ENCODE measurements at regions not wholly inside any gene's neighbourhood (a gene's known extent, or its start where the extent isn't known, plus 50 kb on each side); places are given as distances from the start of the nearest gene placed in this dataset.
"Not testable (repeated sequence)": the region's sequence is repeated elsewhere in the genome, so short reads cannot be mapped to it uniquely, and the experiment has no call there.

- TF ChIP-seq CTCF (IDR thresholded peaks at IDR 0.05; ENCODE audit: low read depth, low read length), result no peak
- Histone ChIP-seq H3K27me3 (ENCODE audit: control insufficient read depth, insufficient read depth, low read length) (peaks cover under 1% of the 10 kb centered on the region), H3K27ac (ENCODE audit: low read depth, low read length) (no peak overlapping the region), H3K4me3 (ENCODE audit: low read depth, low read length) (no peak overlapping the region), H3K9me3 (ENCODE audit: control insufficient read depth, insufficient read depth, low read length) (peaks cover 4% of the 10 kb centered on the region)
- CTCF ChIA-PET, result no interaction called here
- POLR2A ChIA-PET, result no interaction called here
- no peak for DNase-seq (ENCODE audit: low read depth, low spot score)
Measured at GRCh38 chr9:91012933-91013841, 211.6 kb downstream of the SYK start.

- no peak for DNase-seq (ENCODE audit: low read depth, low spot score)
- H3K27me3 ChIP-seq (ENCODE audit: control insufficient read depth, insufficient read depth, low read length), result peaks cover 4% of the 10 kb centered on the region
- no peak for TF ChIP-seq CTCF (IDR thresholded peaks at IDR 0.05; ENCODE audit: low read depth, low read length)
- H3K9me3 ChIP-seq (ENCODE audit: control insufficient read depth, insufficient read depth, low read length), result peaks cover 4% of the 10 kb centered on the region
- H3K4me3 ChIP-seq (ENCODE audit: low read depth, low read length), result no peak overlapping the region
- POLR2A ChIA-PET, result interaction anchor here (0.6 kb wide), 1 partner anchor 402 kb away, joined by 3 read pairs; no protein-coding TSS in a partner anchor
- H3K27ac ChIP-seq (ENCODE audit: low read depth, low read length), result no peak overlapping the region
- CTCF ChIA-PET, result interaction anchor here (1.3 kb wide), 1 partner anchor 102 kb away, joined by 4 read pairs; no protein-coding TSS in a partner anchor
Measured at GRCh38 chr9:91017245-91017644, 215.6 kb downstream of the SYK start.

- CTCF ChIA-PET; H3K27ac ChIP-seq (ENCODE audit: low read depth, low read length); DNase-seq (ENCODE audit: low read depth, low spot score); H3K27me3 ChIP-seq (ENCODE audit: control insufficient read depth, insufficient read depth, low read length); POLR2A ChIA-PET; H3K9me3 ChIP-seq (ENCODE audit: control insufficient read depth, insufficient read depth, low read length); H3K4me3 ChIP-seq (ENCODE audit: low read depth, low read length): not testable (repeated sequence)
Measured at GRCh38 chr9:91019871-91020270, 218.3 kb downstream of the SYK start.

GRCh38 chr9:91021656-91022055, 220.0 kb downstream of the SYK start:
- H3K27me3 ChIP-seq (ENCODE audit: control insufficient read depth, insufficient read depth, low read length); H3K9me3 ChIP-seq (ENCODE audit: control insufficient read depth, insufficient read depth, low read length); H3K27ac ChIP-seq (ENCODE audit: low read depth, low read length); POLR2A ChIA-PET; H3K4me3 ChIP-seq (ENCODE audit: low read depth, low read length); DNase-seq (ENCODE audit: low read depth, low spot score); CTCF ChIA-PET: not testable (repeated sequence)

GRCh38 chr9:91023741-91024140, 222.1 kb downstream of the SYK start:
- ChIA-PET CTCF (interaction anchor here (0.6 to 1.4 kb wide), 2 partner anchors 13 to 66 kb away, joined by 3 read pairs; no protein-coding TSS in a partner anchor), POLR2A (no interaction called here)
- no peaks in the 10 kb centered on the region for H3K27me3 ChIP-seq (ENCODE audit: control insufficient read depth, insufficient read depth, low read length)
- no peak overlapping the region for H3K4me3 ChIP-seq (ENCODE audit: low read depth, low read length)
- H3K9me3 ChIP-seq (ENCODE audit: control insufficient read depth, insufficient read depth, low read length), result no peaks in the 10 kb centered on the region
- no peak for DNase-seq (ENCODE audit: low read depth, low spot score)
- no peak for TF ChIP-seq CTCF (IDR thresholded peaks at IDR 0.05; ENCODE audit: low read depth, low read length)
- H3K27ac ChIP-seq (ENCODE audit: low read depth, low read length), result no peak overlapping the region

GRCh38 chr9:91024841-91025240, 223.2 kb downstream of the SYK start:
- H3K9me3 ChIP-seq (ENCODE audit: control insufficient read depth, insufficient read depth, low read length), result no peaks in the 10 kb centered on the region
- CTCF ChIA-PET, result interaction anchor here (0.5 kb wide), 1 partner anchor 682 kb away, joined by 3 read pairs; no protein-coding TSS in a partner anchor

More at GRCh38 chr9:91024841-91025240, 223.2 kb downstream of the SYK start:
- TF ChIP-seq CTCF (IDR thresholded peaks at IDR 0.05; ENCODE audit: low read depth, low read length), result no peak
- DNase-seq (ENCODE audit: low read depth, low spot score), result no peak
- POLR2A ChIA-PET, result no interaction called here
- H3K27ac ChIP-seq (ENCODE audit: low read depth, low read length), result no peak overlapping the region
- no peaks in the 10 kb centered on the region for H3K27me3 ChIP-seq (ENCODE audit: control insufficient read depth, insufficient read depth, low read length)
- H3K4me3 ChIP-seq (ENCODE audit: low read depth, low read length), result no peak overlapping the region

Data from AG04450 (cell line).